ENCODE measurements at regions not wholly inside any gene's neighbourhood (a gene's known extent, or its start where the extent isn't known, plus 50 kb on each side); places are given as distances from the start of the nearest gene placed in this dataset.
A peak's percentile ranks its signal among the peaks of the same experiment; 100 is the strongest.
"Not testable (repeated sequence)": the region's sequence is repeated elsewhere in the genome, so short reads cannot be mapped to it uniquely, and the experiment has no call there.

- H3K36me3 ChIP-seq (ENCODE audit: control insufficient read depth in 2 of 2, extremely low read depth in 1 of 2, insufficient read depth in 2 of 2, low read length in 2 of 2): no peaks in the 10 kb centered on the region
- no peaks in the 10 kb centered on the region for H3K9me1 ChIP-seq (ENCODE audit: control insufficient read depth, extremely low read depth, insufficient read depth, low read length)
- H3K4me2 ChIP-seq (ENCODE audit: control insufficient read depth, extremely low read depth, insufficient read depth, low read depth, low read length): no peak overlapping the region
- TF ChIP-seq, protein P1, sequence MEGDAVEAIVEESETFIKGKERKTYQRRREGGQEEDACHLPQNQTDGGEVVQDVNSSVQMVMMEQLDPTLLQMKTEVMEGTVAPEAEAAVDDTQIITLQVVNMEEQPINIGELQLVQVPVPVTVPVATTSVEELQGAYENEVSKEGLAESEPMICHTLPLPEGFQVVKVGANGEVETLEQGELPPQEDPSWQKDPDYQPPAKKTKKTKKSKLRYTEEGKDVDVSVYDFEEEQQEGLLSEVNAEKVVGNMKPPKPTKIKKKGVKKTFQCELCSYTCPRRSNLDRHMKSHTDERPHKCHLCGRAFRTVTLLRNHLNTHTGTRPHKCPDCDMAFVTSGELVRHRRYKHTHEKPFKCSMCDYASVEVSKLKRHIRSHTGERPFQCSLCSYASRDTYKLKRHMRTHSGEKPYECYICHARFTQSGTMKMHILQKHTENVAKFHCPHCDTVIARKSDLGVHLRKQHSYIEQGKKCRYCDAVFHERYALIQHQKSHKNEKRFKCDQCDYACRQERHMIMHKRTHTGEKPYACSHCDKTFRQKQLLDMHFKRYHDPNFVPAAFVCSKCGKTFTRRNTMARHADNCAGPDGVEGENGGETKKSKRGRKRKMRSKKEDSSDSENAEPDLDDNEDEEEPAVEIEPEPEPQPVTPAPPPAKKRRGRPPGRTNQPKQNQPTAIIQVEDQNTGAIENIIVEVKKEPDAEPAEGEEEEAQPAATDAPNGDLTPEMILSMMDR (optimal IDR thresholded peaks at IDR 0.05 in 1 of 3, IDR thresholded peaks at IDR 0.05 in 1 of 3, conservative IDR thresholded peaks at IDR 0.05 in 1 of 3; ENCODE audit: extremely low read depth in 1 of 3, insufficient read depth in 2 of 3, low read length in 3 of 3): no peak
- no peak for TF ChIP-seq EZH2 (IDR thresholded peaks at IDR 0.05; ENCODE audit: low read length)
- H3K9me3 ChIP-seq (ENCODE audit: control insufficient read depth, low read depth, low read length): no peaks in the 10 kb centered on the region
- H3K9ac ChIP-seq (ENCODE audit: control insufficient read depth, extremely low read depth, insufficient read depth, low read length): no peak overlapping the region
- DNase-seq (ENCODE audit: low read depth, low spot score): no peak
- no peak overlapping the region for H2AFZ ChIP-seq (ENCODE audit: control insufficient read depth, low read length)
- H3K4me3 ChIP-seq (ENCODE audit: control insufficient read depth in 2 of 3, extremely low read depth in 1 of 3, insufficient read depth in 2 of 3, low read depth in 1 of 3, low read length in 3 of 3): no peak overlapping the region
- no peak for FAIRE-seq
- H3K79me2 ChIP-seq (ENCODE audit: control insufficient read depth, insufficient read depth, low read length): no peaks in the 10 kb centered on the region
- no peaks in the 10 kb centered on the region for H3K27me3 ChIP-seq (ENCODE audit: control insufficient read depth, extremely low read depth, insufficient read depth, low read length)
- dilution Hi-C loops (cut with MboI; ENCODE audit: extremely low pct_ligation_motif_present, low sequenced_read_pairs): no loop called here
- peaks cover 9% of the 10 kb centered on the region for H3K4me1 ChIP-seq (ENCODE audit: control insufficient read depth, extremely low read depth, insufficient read depth, low read length)
- no peaks in the 10 kb centered on the region for H4K20me1 ChIP-seq (ENCODE audit: control insufficient read depth, extremely low read depth, insufficient read depth, low read length)
- H3K27ac ChIP-seq (ENCODE audit: control insufficient read depth, insufficient read depth, low read length): no peak overlapping the region
Observed at GRCh38 chr20:12113075-12113467, 195.4 kb downstream of the BTBD3 start.

GRCh38 chr20:12113468-12114371, 196.0 kb downstream of the BTBD3 start:
- no peaks in the 10 kb centered on the region for H3K36me3 ChIP-seq (ENCODE audit: control insufficient read depth in 2 of 2, extremely low read depth in 1 of 2, insufficient read depth in 2 of 2, low read length in 2 of 2)
- DNase-seq (ENCODE audit: low read depth, low spot score): no peak
- no peak overlapping the region for H3K4me3 ChIP-seq (ENCODE audit: control insufficient read depth in 2 of 3, extremely low read depth in 1 of 3, insufficient read depth in 2 of 3, low read depth in 1 of 3, low read length in 3 of 3)
- H3K4me1 ChIP-seq (ENCODE audit: control insufficient read depth, extremely low read depth, insufficient read depth, low read length): peaks cover 9% of the 10 kb centered on the region
- H3K27me3 ChIP-seq (ENCODE audit: control insufficient read depth, extremely low read depth, insufficient read depth, low read length): no peaks in the 10 kb centered on the region
- H3K79me2 ChIP-seq (ENCODE audit: control insufficient read depth, insufficient read depth, low read length): no peaks in the 10 kb centered on the region
- dilution Hi-C loops (cut with MboI; ENCODE audit: extremely low pct_ligation_motif_present, low sequenced_read_pairs): no loop called here
- no peaks in the 10 kb centered on the region for H3K9me1 ChIP-seq (ENCODE audit: control insufficient read depth, extremely low read depth, insufficient read depth, low read length)
- H2AFZ ChIP-seq (ENCODE audit: control insufficient read depth, low read length): peak overlapping the region; percentile 46
- H4K20me1 ChIP-seq (ENCODE audit: control insufficient read depth, extremely low read depth, insufficient read depth, low read length): no peaks in the 10 kb centered on the region
- no peak overlapping the region for H3K27ac ChIP-seq (ENCODE audit: control insufficient read depth, insufficient read depth, low read length)
- H3K9ac ChIP-seq (ENCODE audit: control insufficient read depth, extremely low read depth, insufficient read depth, low read length): no peak overlapping the region
- no peak overlapping the region for H3K4me2 ChIP-seq (ENCODE audit: control insufficient read depth, extremely low read depth, insufficient read depth, low read depth, low read length)
- no peak for TF ChIP-seq EZH2 (IDR thresholded peaks at IDR 0.05; ENCODE audit: low read length)
- TF ChIP-seq, protein P1 (optimal IDR thresholded peaks at IDR 0.05 in 1 of 3, IDR thresholded peaks at IDR 0.05 in 1 of 3, conservative IDR thresholded peaks at IDR 0.05 in 1 of 3; ENCODE audit: extremely low read depth in 1 of 3, insufficient read depth in 2 of 3, low read length in 3 of 3): no peak
- no peaks in the 10 kb centered on the region for H3K9me3 ChIP-seq (ENCODE audit: control insufficient read depth, low read depth, low read length)
- peak; percentile 64 for FAIRE-seq

GRCh38 chr20:12129114-12129513, 211.4 kb downstream of the BTBD3 start:
- H3K27me3 ChIP-seq (ENCODE audit: control insufficient read depth, extremely low read depth, insufficient read depth, low read length); H3K27ac ChIP-seq (ENCODE audit: control insufficient read depth, insufficient read depth, low read length); H3K4me1 ChIP-seq (ENCODE audit: control insufficient read depth, extremely low read depth, insufficient read depth, low read length); H3K9ac ChIP-seq (ENCODE audit: control insufficient read depth, extremely low read depth, insufficient read depth, low read length); H3K4me3 ChIP-seq (ENCODE audit: control insufficient read depth in 2 of 3, extremely low read depth in 1 of 3, insufficient read depth in 2 of 3, low read depth in 1 of 3, low read length in 3 of 3); H3K4me2 ChIP-seq (ENCODE audit: control insufficient read depth, extremely low read depth, insufficient read depth, low read depth, low read length); H3K9me1 ChIP-seq (ENCODE audit: control insufficient read depth, extremely low read depth, insufficient read depth, low read length); H3K79me2 ChIP-seq (ENCODE audit: control insufficient read depth, insufficient read depth, low read length); H3K9me3 ChIP-seq (ENCODE audit: control insufficient read depth, low read depth, low read length); H4K20me1 ChIP-seq (ENCODE audit: control insufficient read depth, extremely low read depth, insufficient read depth, low read length); FAIRE-seq; H3K36me3 ChIP-seq (ENCODE audit: control insufficient read depth in 2 of 2, extremely low read depth in 1 of 2, insufficient read depth in 2 of 2, low read length in 2 of 2); dilution Hi-C loops (cut with MboI; ENCODE audit: extremely low pct_ligation_motif_present, low sequenced_read_pairs); DNase-seq (ENCODE audit: low read depth, low spot score); H2AFZ ChIP-seq (ENCODE audit: control insufficient read depth, low read length): not testable (repeated sequence)

DNA sequence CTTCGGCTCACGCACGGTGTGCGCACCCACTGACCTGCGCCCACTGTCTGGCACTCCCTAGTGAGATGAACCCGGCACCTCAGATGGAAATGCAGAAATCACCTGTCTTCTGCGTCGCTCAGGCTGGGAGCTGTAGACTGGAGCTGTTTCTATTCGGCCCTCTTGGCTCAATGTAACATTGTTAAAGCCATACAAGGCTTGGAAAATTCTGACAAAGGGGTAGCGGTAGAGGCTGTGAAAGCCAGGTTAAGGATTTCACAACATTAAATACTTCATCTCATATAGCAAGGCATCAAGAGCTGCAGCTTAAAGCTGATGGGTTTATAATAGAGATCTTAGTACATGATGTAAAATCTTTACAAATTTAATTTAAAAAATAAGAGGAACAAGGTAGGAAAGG, 211.8 kb downstream of the BTBD3 start:
- FAIRE-seq; dilution Hi-C loops (cut with MboI; ENCODE audit: extremely low pct_ligation_motif_present, low sequenced_read_pairs): not testable (repeated sequence)

More for the DNA sequence above, 211.8 kb downstream of the BTBD3 start:
- not testable (repeated sequence) for H3K36me3 ChIP-seq (ENCODE audit: control insufficient read depth in 2 of 2, extremely low read depth in 1 of 2, insufficient read depth in 2 of 2, low read length in 2 of 2); H3K9ac ChIP-seq (ENCODE audit: control insufficient read depth, extremely low read depth, insufficient read depth, low read length); H3K9me1 ChIP-seq (ENCODE audit: control insufficient read depth, extremely low read depth, insufficient read depth, low read length); H3K4me3 ChIP-seq (ENCODE audit: control insufficient read depth in 2 of 3, extremely low read depth in 1 of 3, insufficient read depth in 2 of 3, low read depth in 1 of 3, low read length in 3 of 3); H3K4me2 ChIP-seq (ENCODE audit: control insufficient read depth, extremely low read depth, insufficient read depth, low read depth, low read length); H3K27me3 ChIP-seq (ENCODE audit: control insufficient read depth, extremely low read depth, insufficient read depth, low read length); H4K20me1 ChIP-seq (ENCODE audit: control insufficient read depth, extremely low read depth, insufficient read depth, low read length); H3K79me2 ChIP-seq (ENCODE audit: control insufficient read depth, insufficient read depth, low read length); H3K27ac ChIP-seq (ENCODE audit: control insufficient read depth, insufficient read depth, low read length); H2AFZ ChIP-seq (ENCODE audit: control insufficient read depth, low read length); DNase-seq (ENCODE audit: low read depth, low spot score); H3K4me1 ChIP-seq (ENCODE audit: control insufficient read depth, extremely low read depth, insufficient read depth, low read length); H3K9me3 ChIP-seq (ENCODE audit: control insufficient read depth, low read depth, low read length)
